Stomach (tissue), 4 donors: ENCODE measurements at regions not wholly inside any gene's neighbourhood (a gene's known extent, or its start where the extent isn't known, plus 50 kb on each side); places are given as distances from the start of the nearest gene placed in this dataset.

Experiments
- CTCF ChIP-seq, 7 experiments: fragments of 450-650 bp in 4 of 7; fragments of 200-600 bp in 3 of 7; sonication (generic) in 3 of 7; IDR thresholded peaks; one replicate each; pipeline ENCODE4 v1.5.1; 2016 to 2019; ENCODE audit warnings: antibody characterized with exemption in 7 of 7, control low read depth in 2 of 7, mild to moderate bottlenecking in 1 of 7
- POLR2A ChIP-seq, 4 donors: fragments of 450-650 bp; IDR thresholded peaks; one replicate each; pipeline ENCODE4 v1.6.1; 2016; ENCODE audit warnings: antibody characterized with exemption in 4 of 4, control low read depth in 2 of 4, mild to moderate bottlenecking in 1 of 4, moderate library complexity in 1 of 4
- POLR2AphosphoS5 ChIP-seq, 3 donors: sonication (generic); formaldehyde crosslinking; IDR thresholded peaks; one replicate each; pipeline ENCODE4 v1.6.1; 2016; ENCODE audit warnings: antibody characterized with exemption in 3 of 3

GRCh38 chr1:228851193-228851592 lies 115.9 kb downstream of the RHOU start:
- no peak for TF ChIP-seq CTCF (IDR thresholded peaks at IDR 0.05)
- no peak for TF ChIP-seq POLR2AphosphoS5 (IDR thresholded peaks at IDR 0.05)
- no peak for TF ChIP-seq POLR2A (IDR thresholded peaks at IDR 0.05)
